Endothelial cell of umbilical vein (primary cell): ENCODE measurements at regions not wholly inside any gene's neighbourhood (a gene's known extent, or its start where the extent isn't known, plus 50 kb on each side); places are given as distances from the start of the nearest gene placed in this dataset.

Experiments used
- BruUV-seq: library from RNA; stranded (reverse); fragments of 400-500 nt; replicated peaks from 2 replicates; lab custom pipeline; 2021; lab: Mats Ljungman, UMichigan
- CTCF ChIA-PET: fragments of 300-600, 350-600 bp; sonication (Branson Sonifier 250); formaldehyde crosslinking; loops from one replicate; lab custom pipeline; 2021; ENCODE audit warnings: antibody characterized with exemption, inconsistent platforms; lab: Charles Lee
- POLR2A ChIA-PET: fragments of 300-600, 350-600 bp; sonication (Branson Sonifier 250); formaldehyde crosslinking; loops from one replicate; lab custom pipeline; 2021; ENCODE audit warnings: antibody characterized with exemption, inconsistent platforms; lab: Charles Lee
- DNase-seq: peaks from one replicate; pipeline ENCODE4 v3.0.0-alpha.2; 2011; ENCODE audit warnings: low read depth, low spot score
- FAIRE-seq: peaks from 2 replicates; lab custom pipeline; 2011; peaks lifted over from hg19 to GRCh38; lab: Jason Lieb, UNC
- H2AFZ ChIP-seq: 2 replicates; pipeline ENCODE4 v1.6.0; 2012; ENCODE audit warnings: low read depth, low read length, control low read depth, inconsistent platforms
- H3K27ac ChIP-seq: 2 replicates; pipeline ENCODE4 v1.5.1; 2011; ENCODE audit warnings: low read depth, mild to moderate bottlenecking, control low read depth, low read length, moderate library complexity; ENCODE audit not compliant: insufficient read depth
- H3K27me3 ChIP-seq, 2 experiments: 2 replicates each; pipeline versions ENCODE4 v1.6.0 to v1.6.1; 2011; ENCODE audit warnings: low read length in 2 of 2, mixed read lengths in 1 of 2; ENCODE audit not compliant: control insufficient read depth in 2 of 2, insufficient read depth in 2 of 2
- H3K36me3 ChIP-seq, 2 experiments: 2 replicates in 1 of 2; 3 replicates in 1 of 2; pipeline ENCODE4 v1.5.1; 2011; ENCODE audit warnings: low read length in 2 of 2, mild to moderate bottlenecking in 1 of 2, moderate library complexity in 1 of 2; ENCODE audit not compliant: control insufficient read depth in 2 of 2, insufficient read depth in 2 of 2; ENCODE audit errors: extremely low read depth in 1 of 2
- H3K4me1 ChIP-seq: 3 replicates; pipeline ENCODE4 v1.5.1; 2011; ENCODE audit warnings: mild to moderate bottlenecking, low read length; ENCODE audit not compliant: control insufficient read depth, insufficient read depth; ENCODE audit errors: extremely low read depth
- H3K4me2 ChIP-seq: 2 replicates; pipeline ENCODE4 v1.6.1; 2011; ENCODE audit warnings: low read length, control low read depth, mixed read lengths; ENCODE audit not compliant: insufficient read depth
- H3K4me3 ChIP-seq, 3 experiments: fragments of 200-600 bp in 1 of 3; sonication (generic), shearing (Covaris generic) in 1 of 3; replicated peaks in 1 of 3; 2 replicates each; pipeline ENCODE4 v1.5.1; 2011 to 2016; ENCODE audit warnings: control low read depth in 3 of 3, low read length in 3 of 3, mild to moderate bottlenecking in 2 of 3, inconsistent platforms in 1 of 3, low read depth in 1 of 3, moderate library complexity in 1 of 3; ENCODE audit not compliant: insufficient read depth in 1 of 3
- H3K79me2 ChIP-seq: 2 replicates; pipeline ENCODE4 v1.6.0; 2012; ENCODE audit warnings: low read length, inconsistent platforms; ENCODE audit not compliant: control insufficient read depth, insufficient read depth
- H3K9ac ChIP-seq: replicated peaks from 2 replicates; pipeline ENCODE3; 2011; ENCODE audit warnings: low read length, control low read depth; ENCODE audit not compliant: insufficient read depth; ENCODE audit errors: extremely low read depth
- H3K9me1 ChIP-seq: replicated peaks from 3 replicates; pipeline ENCODE4 v1.6.0; 2011; ENCODE audit warnings: mild to moderate bottlenecking, low read length; ENCODE audit not compliant: control insufficient read depth, insufficient read depth; ENCODE audit errors: extremely low read depth
- H3K9me3 ChIP-seq: replicated peaks from 2 replicates; pipeline ENCODE4 v1.5.1; 2012; ENCODE audit warnings: low read length, inconsistent platforms; ENCODE audit not compliant: control insufficient read depth, insufficient read depth
- H4K20me1 ChIP-seq: replicated peaks from 2 replicates; pipeline ENCODE3; 2011; ENCODE audit warnings: mild to moderate bottlenecking, low read length; ENCODE audit not compliant: control insufficient read depth, insufficient read depth; ENCODE audit errors: extremely low read depth
- EZH2 ChIP-seq: IDR thresholded peaks from 2 replicates; pipeline ENCODE4 v1.6.1; 2012; ENCODE audit warnings: borderline replicate concordance, low read depth, mild to moderate bottlenecking, moderate library complexity, low read length, inconsistent platforms; ENCODE audit not compliant: severe bottlenecking
- FOS ChIP-seq: IDR thresholded peaks from 2 replicates; pipeline ENCODE4 v1.6.1; 2011; ENCODE audit warnings: mild to moderate bottlenecking, low read length, moderate library complexity, borderline replicate concordance; ENCODE audit not compliant: insufficient read depth
- GATA2 ChIP-seq: IDR thresholded peaks from 2 replicates; pipeline ENCODE4 v1.7.0; 2011; ENCODE audit warnings: low read depth, mild to moderate bottlenecking, moderate library complexity, mixed read lengths, low read length; ENCODE audit not compliant: insufficient read length, insufficient read depth
- JUN ChIP-seq: IDR thresholded peaks from 2 replicates; pipeline ENCODE4 v1.6.1; 2011; ENCODE audit warnings: borderline replicate concordance, low read depth; ENCODE audit not compliant: insufficient read length, insufficient read depth
- MYC ChIP-seq: IDR thresholded peaks from one replicate; pipeline ENCODE4 v1.6.1; 2011; ENCODE audit warnings: mild to moderate bottlenecking, low read depth, low read length
- POLR2A ChIP-seq: IDR thresholded peaks from 2 replicates; pipeline ENCODE4 v1.6.1; 2012; ENCODE audit warnings: low read depth, mild to moderate bottlenecking, control low read depth, low read length
- POLR2AphosphoS5 ChIP-seq: IDR thresholded peaks from 2 replicates; pipeline ENCODE4 v1.6.1; 2012; ENCODE audit warnings: low read depth, mild to moderate bottlenecking, control low read depth, low read length, moderate library complexity; ENCODE audit not compliant: insufficient read depth
- dilution Hi-C: fragments of 300-500 bp; cut with MboI; formaldehyde crosslinking; loops from one replicate; pipeline ENCODE4 v1.15.0; 2019; ENCODE audit warnings: low sequenced_read_pairs; ENCODE audit not compliant: extremely low pct_ligation_motif_present
- intact Hi-C: fragments of 100-400 bp; cut with micrococcal nuclease; formaldehyde crosslinking; loops from one replicate; pipeline ENCODE4 v1.10.0; 2022
- TF ChIP-seq, protein P1 (sequence below), 2 donors: IDR thresholded peaks; 1 replicate in 1 of 2; 2 replicates in 1 of 2; pipeline ENCODE4 v1.5.1; 2011; ENCODE audit warnings: low read length in 2 of 2, mild to moderate bottlenecking in 2 of 2, moderate library complexity in 2 of 2, control low read depth in 1 of 2, inconsistent platforms in 1 of 2, low read depth in 1 of 2; ENCODE audit not compliant: insufficient read depth in 1 of 2; ENCODE audit errors: extremely low read depth in 1 of 2
- TF ChIP-seq, protein P2 (sequence below): IDR thresholded peaks from 2 replicates; pipeline ENCODE4 v1.6.1; 2011; ENCODE audit not compliant: insufficient read depth, insufficient read length

DNA sequence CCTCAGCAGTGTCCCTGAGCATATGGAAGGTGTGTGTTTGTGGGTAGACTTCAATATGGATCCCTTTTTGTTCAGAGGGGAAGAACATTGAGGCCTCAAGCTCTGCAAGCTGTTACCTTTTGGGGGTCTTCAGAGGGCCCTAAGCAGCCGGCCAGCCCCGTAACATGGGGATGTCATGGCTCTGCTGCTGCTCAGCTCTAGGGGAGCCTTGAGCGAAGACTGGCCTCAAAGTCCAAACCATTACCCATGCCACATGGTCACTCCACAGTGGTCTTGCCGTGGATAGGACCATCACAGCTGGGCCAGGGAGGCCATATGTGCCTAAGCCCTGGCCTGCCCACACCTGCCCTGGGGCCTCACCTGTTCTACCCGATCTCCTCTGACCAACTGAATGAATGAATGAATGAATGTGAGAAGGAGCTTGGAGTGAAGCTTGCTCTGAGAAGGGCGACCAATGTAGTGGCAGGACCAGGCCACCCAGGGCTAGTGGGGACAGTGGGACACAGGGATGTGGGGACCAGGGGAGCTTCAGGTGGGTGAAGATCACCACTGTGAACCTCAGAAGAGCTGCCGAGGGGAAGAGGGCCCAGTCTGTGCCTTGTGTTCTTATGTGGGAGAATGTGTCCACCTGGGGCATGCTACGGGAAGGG, 754.6 kb downstream of the BRD1 start:
- BruUV-seq: no TSS peak
- ChIA-PET CTCF (no interaction called here), POLR2A (no interaction called here)
- intact Hi-C loops: no loop called here
- H3K27me3 ChIP-seq: no peaks in the 10 kb centered on the region
- no peaks in the 10 kb centered on the region for H3K79me2 ChIP-seq
- no peak for TF ChIP-seq FOS
- no peak overlapping the region for H3K4me2 ChIP-seq
- no peak for DNase-seq
- no peaks in the 10 kb centered on the region for H3K4me1 ChIP-seq
- FAIRE-seq: no peak
- no peaks in the 10 kb centered on the region for H3K9me1 ChIP-seq
- H3K9ac ChIP-seq: no peak overlapping the region
- H3K4me3 ChIP-seq: no peak overlapping the region
- H3K36me3 ChIP-seq: no peaks in the 10 kb centered on the region
- no peak overlapping the region for H3K27ac ChIP-seq
- dilution Hi-C loops: no loop called here
- H3K9me3 ChIP-seq: peaks cover 7% of the 10 kb centered on the region
- no peak overlapping the region for H2AFZ ChIP-seq
- H4K20me1 ChIP-seq: no peaks in the 10 kb centered on the region

DNA sequence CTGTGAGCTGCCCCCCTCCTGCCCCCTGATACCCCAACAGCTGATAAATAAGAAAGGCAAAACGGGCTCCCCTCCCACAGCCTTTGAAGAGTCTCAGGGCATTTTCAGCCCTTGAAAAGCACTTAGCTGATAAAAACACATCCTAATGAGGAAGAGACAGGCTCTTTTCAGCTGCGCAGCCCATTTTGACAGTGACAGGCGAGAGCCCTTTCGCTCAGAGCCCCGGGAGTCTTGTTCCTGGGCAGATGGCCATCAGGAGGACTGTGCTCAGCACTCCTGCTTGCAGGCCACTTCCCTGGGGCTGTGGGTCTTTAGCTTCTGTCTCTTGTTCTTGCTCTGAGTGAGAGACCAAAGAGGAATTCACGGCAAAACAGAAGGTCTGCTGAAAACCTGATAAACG, 757.2 kb downstream of the BRD1 start:
- Histone ChIP-seq H2AFZ (no peak overlapping the region), H3K79me2 (no peaks in the 10 kb centered on the region), H3K36me3 (no peaks in the 10 kb centered on the region), H3K27me3 (no peaks in the 10 kb centered on the region), H3K27ac (no peak overlapping the region), H3K9ac (no peak overlapping the region), H3K4me1 (no peaks in the 10 kb centered on the region), H3K9me3 (peaks cover 6% of the 10 kb centered on the region), H4K20me1 (no peaks in the 10 kb centered on the region), H3K4me3 (no peak overlapping the region), H3K4me2 (no peak overlapping the region), H3K9me1 (no peaks in the 10 kb centered on the region)
- BruUV-seq: no TSS peak
- DNase-seq (no peak), FAIRE-seq (no peak)
- TF ChIP-seq FOS (no peak), EZH2 (no peak), JUN (no peak), GATA2 (no peak), POLR2AphosphoS5 (no peak), POLR2A (no peak), MYC (no peak)
- TF ChIP-seq, protein P1, sequence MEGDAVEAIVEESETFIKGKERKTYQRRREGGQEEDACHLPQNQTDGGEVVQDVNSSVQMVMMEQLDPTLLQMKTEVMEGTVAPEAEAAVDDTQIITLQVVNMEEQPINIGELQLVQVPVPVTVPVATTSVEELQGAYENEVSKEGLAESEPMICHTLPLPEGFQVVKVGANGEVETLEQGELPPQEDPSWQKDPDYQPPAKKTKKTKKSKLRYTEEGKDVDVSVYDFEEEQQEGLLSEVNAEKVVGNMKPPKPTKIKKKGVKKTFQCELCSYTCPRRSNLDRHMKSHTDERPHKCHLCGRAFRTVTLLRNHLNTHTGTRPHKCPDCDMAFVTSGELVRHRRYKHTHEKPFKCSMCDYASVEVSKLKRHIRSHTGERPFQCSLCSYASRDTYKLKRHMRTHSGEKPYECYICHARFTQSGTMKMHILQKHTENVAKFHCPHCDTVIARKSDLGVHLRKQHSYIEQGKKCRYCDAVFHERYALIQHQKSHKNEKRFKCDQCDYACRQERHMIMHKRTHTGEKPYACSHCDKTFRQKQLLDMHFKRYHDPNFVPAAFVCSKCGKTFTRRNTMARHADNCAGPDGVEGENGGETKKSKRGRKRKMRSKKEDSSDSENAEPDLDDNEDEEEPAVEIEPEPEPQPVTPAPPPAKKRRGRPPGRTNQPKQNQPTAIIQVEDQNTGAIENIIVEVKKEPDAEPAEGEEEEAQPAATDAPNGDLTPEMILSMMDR (IDR thresholded peaks at IDR 0.05; ENCODE audit: extremely low read depth in 1 of 2, insufficient read depth in 1 of 2, low read depth in 1 of 2, low read length in 2 of 2): no peak
- TF ChIP-seq, protein P2, sequence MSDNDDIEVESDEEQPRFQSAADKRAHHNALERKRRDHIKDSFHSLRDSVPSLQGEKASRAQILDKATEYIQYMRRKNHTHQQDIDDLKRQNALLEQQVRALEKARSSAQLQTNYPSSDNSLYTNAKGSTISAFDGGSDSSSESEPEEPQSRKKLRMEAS: no peak
- ChIA-PET CTCF (no interaction called here), POLR2A (no interaction called here)
- dilution Hi-C loops (no loop called here), intact Hi-C loops (no loop called here)
